GM12874 (cell line): ENCODE measurements at regions not wholly inside any gene's neighbourhood (a gene's known extent, or its start where the extent isn't known, plus 50 kb on each side); places are given as distances from the start of the nearest gene placed in this dataset.

ENCODE experiments used
- CTCF ChIP-seq: IDR thresholded peaks from 2 replicates; pipeline ENCODE4 v1.5.1; 2011; ENCODE audit warnings: low read depth, mild to moderate bottlenecking, control low read depth, low read length, moderate library complexity; ENCODE audit not compliant: insufficient read depth

- TF ChIP-seq CTCF: no peak
Measured at GRCh38 chrX:151042842-151043241, 59.7 kb downstream of the HMGB3 start.

- no peak for TF ChIP-seq CTCF
Measured at GRCh38 chrX:151073767-151074166, 90.6 kb downstream of the HMGB3 start.

- no peak for TF ChIP-seq CTCF
Measured at GRCh38 chrX:151081016-151081415, 95.4 kb upstream of the GPR50 start.

GRCh38 chrX:151082077-151082948, 94.1 kb upstream of the GPR50 start:
- TF ChIP-seq CTCF: peak; percentile 83

GRCh38 chrX:151084454-151084853, 91.9 kb upstream of the GPR50 start:
- TF ChIP-seq CTCF: no peak

- no peak for TF ChIP-seq CTCF
Measured at GRCh38 chrX:151085207-151085606, 91.2 kb upstream of the GPR50 start.

- TF ChIP-seq CTCF: no peak
Measured at GRCh38 chrX:151088221-151088620, 88.2 kb upstream of the GPR50 start.
